HG03196 (cell line): ENCODE measurements at regions not wholly inside any gene's neighbourhood (a gene's known extent, or its start where the extent isn't known, plus 50 kb on each side); places are given as distances from the start of the nearest gene placed in this dataset.
"Not testable (repeated sequence)": the region's sequence is repeated elsewhere in the genome, so short reads cannot be mapped to it uniquely, and the experiment has no call there.

ENCODE experiments used
- ATAC-seq: cut with Tn5 transposase; IDR thresholded peaks from one replicate; pipeline ENCODE4 v1.9.1; 2021; ENCODE audit not compliant: unreplicated experiment

DNA sequence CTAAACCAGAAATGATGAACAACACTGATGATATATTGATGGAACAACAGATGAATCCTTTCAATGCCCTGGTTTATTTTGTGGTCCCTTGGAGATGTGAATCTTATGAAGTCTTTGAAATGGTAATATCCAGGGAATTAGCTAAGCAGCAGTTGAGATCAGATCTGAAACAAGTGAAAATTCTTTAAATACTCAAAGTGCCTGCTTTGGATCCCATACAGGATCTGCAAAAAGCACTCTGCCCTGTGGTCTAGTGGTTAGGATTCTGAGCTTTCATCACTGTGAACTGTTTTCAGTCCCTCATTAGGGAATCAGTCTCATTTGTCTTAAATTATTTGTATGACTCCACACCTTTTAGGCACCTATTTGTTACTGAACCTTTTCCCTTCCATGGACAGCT is 211.3 kb upstream of the TGIF2LY start:
- ATAC-seq, result not testable (repeated sequence)

DNA sequence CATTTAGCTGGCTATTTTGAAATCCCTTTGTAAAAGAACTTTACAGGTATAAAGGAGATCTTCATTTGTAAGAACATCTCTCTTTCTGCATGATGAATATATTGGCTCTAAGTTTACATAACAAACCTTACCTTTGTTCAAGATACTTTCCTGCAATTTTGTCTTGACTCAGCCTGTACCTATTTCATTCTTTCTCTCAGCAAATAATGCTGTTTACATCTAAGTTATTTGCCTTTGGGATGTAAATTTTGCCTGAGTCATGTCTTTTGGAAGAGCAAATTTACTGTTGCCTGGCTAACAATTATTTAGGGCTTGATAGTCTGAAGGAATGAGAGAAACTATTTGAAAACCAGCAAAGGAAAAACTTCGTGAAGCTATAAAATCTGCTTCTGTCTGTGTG is 210.4 kb upstream of the TGIF2LY start:
- not testable (repeated sequence) for ATAC-seq

GRCh38 chrY:3391508-3391907 is 187.4 kb upstream of the TGIF2LY start:
- ATAC-seq, result not testable (repeated sequence)

DNA sequence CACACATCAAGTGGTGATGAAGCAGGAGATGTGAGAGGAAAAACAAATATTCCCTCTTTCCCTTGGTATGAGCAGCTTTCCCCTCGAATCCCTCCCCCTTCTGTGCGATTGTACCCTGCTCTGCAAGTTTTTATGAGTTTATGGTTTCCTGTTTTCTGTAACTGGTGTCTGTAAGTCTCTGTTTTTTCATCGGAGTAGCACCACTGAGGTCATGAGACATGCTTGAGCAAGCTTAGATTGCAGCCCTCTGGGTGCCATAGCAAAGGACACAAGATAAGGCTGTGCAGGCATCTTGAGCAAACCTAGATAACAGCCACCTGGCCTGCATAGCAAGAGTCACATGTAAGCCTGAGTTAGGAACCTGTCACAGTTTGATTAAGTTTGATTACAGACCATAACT is 174.6 kb upstream of the TGIF2LY start:
- ATAC-seq, result not testable (repeated sequence)

DNA sequence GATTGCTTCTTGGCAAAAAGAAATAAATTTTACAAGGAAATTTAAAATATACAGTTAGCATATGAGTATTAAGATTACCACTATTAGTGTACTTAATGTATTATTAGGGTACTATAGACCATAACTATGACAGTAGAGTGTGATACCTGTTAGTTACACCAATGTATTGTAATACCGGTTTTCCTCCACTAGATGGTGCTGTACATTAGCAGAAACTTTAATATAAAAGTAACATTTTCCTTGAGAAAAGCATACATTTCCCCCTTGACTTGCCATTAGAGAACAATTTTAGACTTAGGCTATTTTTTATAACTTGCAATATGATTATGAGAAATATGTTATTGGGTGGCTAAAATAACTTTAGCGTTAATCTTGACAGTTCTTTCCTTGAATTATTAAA is 173.3 kb upstream of the TGIF2LY start:
- not testable (repeated sequence) for ATAC-seq

- ATAC-seq, result not testable (repeated sequence)
Observed at GRCh38 chrY:3406896-3407452, 171.9 kb upstream of the TGIF2LY start.

DNA sequence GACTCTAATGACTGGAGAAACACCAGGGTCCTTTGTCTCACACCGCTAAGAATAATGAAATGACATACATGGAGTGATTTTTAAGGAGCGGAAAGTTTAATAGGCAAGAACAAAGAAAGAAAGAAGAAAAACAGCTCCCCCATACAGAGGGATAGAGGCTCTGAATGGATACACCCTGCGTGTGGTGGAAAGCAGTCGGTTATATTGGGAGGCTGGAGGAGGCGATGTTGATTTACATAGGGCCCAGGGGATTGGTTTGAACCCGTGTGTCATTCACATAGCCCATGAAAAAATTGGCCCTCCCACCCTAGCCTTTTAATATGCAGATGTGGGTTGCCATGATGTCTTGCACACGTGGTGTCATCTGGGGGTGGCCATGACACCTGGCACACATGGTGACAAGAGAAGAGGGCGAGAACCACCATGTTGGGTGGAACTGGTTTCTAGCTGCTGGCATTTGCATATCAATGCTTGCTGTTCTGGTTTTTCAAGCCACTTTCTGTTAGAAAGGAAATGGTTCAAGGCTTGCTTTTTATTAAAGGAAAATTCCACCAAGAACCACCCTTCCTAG is 168.5 kb upstream of the TGIF2LY start:
- not testable (repeated sequence) for ATAC-seq
